ENCODE measurements at regions not wholly inside any gene's neighbourhood (a gene's known extent, or its start where the extent isn't known, plus 50 kb on each side); places are given as distances from the start of the nearest gene placed in this dataset.

DNA sequence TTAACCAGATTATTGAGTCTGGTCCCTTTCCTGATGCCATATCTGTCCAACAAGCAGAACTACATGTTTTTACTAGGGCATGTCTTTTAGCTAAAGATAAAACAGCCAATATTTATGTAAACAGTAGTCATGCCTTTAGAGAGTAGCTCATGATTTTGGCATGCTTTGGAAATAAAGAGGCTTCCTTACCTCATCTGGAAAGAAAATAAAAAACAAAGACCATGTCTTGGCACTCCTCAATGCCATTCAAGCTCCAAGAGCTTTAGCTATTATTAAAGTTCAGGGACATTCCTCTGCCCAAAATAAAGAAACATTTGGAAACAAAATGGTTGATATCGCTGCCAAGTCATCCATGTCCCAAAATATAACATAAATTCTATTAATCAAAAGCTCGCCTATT, 202.4 kb downstream of the URB2 start:
- TF ChIP-seq, protein P1, sequence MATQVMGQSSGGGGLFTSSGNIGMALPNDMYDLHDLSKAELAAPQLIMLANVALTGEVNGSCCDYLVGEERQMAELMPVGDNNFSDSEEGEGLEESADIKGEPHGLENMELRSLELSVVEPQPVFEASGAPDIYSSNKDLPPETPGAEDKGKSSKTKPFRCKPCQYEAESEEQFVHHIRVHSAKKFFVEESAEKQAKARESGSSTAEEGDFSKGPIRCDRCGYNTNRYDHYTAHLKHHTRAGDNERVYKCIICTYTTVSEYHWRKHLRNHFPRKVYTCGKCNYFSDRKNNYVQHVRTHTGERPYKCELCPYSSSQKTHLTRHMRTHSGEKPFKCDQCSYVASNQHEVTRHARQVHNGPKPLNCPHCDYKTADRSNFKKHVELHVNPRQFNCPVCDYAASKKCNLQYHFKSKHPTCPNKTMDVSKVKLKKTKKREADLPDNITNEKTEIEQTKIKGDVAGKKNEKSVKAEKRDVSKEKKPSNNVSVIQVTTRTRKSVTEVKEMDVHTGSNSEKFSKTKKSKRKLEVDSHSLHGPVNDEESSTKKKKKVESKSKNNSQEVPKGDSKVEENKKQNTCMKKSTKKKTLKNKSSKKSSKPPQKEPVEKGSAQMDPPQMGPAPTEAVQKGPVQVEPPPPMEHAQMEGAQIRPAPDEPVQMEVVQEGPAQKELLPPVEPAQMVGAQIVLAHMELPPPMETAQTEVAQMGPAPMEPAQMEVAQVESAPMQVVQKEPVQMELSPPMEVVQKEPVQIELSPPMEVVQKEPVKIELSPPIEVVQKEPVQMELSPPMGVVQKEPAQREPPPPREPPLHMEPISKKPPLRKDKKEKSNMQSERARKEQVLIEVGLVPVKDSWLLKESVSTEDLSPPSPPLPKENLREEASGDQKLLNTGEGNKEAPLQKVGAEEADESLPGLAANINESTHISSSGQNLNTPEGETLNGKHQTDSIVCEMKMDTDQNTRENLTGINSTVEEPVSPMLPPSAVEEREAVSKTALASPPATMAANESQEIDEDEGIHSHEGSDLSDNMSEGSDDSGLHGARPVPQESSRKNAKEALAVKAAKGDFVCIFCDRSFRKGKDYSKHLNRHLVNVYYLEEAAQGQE (IDR thresholded peaks at IDR 0.05; ENCODE audit: insufficient replicate concordance, low read depth): no peak
- TF ChIP-seq SPI1 (IDR thresholded peaks at IDR 0.05; ENCODE audit: borderline replicate concordance, low read depth) (no peak), POLR2AphosphoS5 (IDR thresholded peaks at IDR 0.05; ENCODE audit: low read depth) (no peak), GABPA (IDR thresholded peaks at IDR 0.05; ENCODE audit: low read depth) (no peak)
- TF ChIP-seq, protein P2, sequence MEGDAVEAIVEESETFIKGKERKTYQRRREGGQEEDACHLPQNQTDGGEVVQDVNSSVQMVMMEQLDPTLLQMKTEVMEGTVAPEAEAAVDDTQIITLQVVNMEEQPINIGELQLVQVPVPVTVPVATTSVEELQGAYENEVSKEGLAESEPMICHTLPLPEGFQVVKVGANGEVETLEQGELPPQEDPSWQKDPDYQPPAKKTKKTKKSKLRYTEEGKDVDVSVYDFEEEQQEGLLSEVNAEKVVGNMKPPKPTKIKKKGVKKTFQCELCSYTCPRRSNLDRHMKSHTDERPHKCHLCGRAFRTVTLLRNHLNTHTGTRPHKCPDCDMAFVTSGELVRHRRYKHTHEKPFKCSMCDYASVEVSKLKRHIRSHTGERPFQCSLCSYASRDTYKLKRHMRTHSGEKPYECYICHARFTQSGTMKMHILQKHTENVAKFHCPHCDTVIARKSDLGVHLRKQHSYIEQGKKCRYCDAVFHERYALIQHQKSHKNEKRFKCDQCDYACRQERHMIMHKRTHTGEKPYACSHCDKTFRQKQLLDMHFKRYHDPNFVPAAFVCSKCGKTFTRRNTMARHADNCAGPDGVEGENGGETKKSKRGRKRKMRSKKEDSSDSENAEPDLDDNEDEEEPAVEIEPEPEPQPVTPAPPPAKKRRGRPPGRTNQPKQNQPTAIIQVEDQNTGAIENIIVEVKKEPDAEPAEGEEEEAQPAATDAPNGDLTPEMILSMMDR (IDR thresholded peaks at IDR 0.05; ENCODE audit: insufficient read depth, low read length): no peak
- DNase-seq (ENCODE audit: low read depth in 1 of 2, low spot score in 1 of 2): no peak
- no peaks in the 10 kb centered on the region for H3K27me3 ChIP-seq (ENCODE audit: insufficient read depth, poor library complexity, severe bottlenecking)

DNA sequence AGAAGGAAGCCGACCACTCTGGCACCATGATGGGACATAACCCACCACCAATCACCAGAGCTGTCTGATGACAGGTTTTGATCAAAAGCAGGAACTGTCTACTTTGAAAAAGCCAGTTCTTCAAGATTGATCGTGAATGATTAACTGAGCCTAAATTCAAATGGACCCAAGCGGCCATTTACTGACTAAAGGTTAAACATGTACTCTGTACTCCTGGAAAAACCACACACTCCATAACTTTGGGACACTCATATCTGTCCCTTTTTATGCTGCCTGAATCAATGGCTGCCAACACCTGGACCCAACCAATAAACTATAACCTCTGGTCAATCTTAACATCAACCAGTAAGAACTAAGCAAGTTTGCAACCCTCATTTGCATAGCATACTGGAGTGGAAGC, 206.6 kb downstream of the URB2 start:
- Histone ChIP-seq H3K27ac (replicated peaks) (no peak overlapping the region), H3K4me3 (replicated peaks; ENCODE audit: insufficient read depth, low read length) (no peak overlapping the region), H3K27me3 (ENCODE audit: insufficient read depth, poor library complexity, severe bottlenecking) (no peaks in the 10 kb centered on the region)
- TF ChIP-seq, protein P1 (IDR thresholded peaks at IDR 0.05; ENCODE audit: insufficient replicate concordance, low read depth): no peak
- TF ChIP-seq SPI1 (IDR thresholded peaks at IDR 0.05; ENCODE audit: borderline replicate concordance, low read depth) (no peak), POLR2AphosphoS5 (IDR thresholded peaks at IDR 0.05; ENCODE audit: low read depth) (no peak), GABPA (IDR thresholded peaks at IDR 0.05; ENCODE audit: low read depth) (no peak)
- TF ChIP-seq, protein P2 (IDR thresholded peaks at IDR 0.05; ENCODE audit: insufficient read depth, low read length): no peak
- no peak for DNase-seq (ENCODE audit: low read depth in 1 of 2, low spot score in 1 of 2)

More for the DNA sequence above, 202.4 kb downstream of the URB2 start:
- Histone ChIP-seq H3K27ac (replicated peaks) (no peak overlapping the region), H3K4me3 (replicated peaks; ENCODE audit: insufficient read depth, low read length) (no peak overlapping the region)

DNA sequence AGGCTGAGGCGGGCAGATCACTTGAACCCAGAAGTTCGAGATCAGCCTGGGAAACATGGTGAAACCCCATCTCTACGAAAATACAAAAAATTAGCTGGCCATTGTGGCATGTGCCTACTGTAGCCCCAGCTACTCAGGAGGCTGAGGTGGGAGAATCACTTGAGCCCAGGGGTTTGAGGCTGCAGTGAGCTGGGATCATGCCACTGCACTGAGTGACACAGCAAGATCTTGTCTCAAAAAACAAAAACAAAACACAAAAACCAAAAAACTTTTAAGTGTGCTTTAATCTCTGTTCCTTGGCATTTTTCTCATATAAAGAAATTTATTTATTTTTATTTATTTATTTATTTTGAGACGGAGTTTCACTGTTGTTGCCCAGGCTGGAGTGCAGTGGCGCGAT, 208.2 kb downstream of the URB2 start:
- no peak for DNase-seq (ENCODE audit: low read depth in 1 of 2, low spot score in 1 of 2)
- Histone ChIP-seq H3K27me3 (ENCODE audit: insufficient read depth, poor library complexity, severe bottlenecking) (no peaks in the 10 kb centered on the region), H3K27ac (replicated peaks) (no peak overlapping the region), H3K4me3 (replicated peaks; ENCODE audit: insufficient read depth, low read length) (no peak overlapping the region)
- TF ChIP-seq, protein P2 (IDR thresholded peaks at IDR 0.05; ENCODE audit: insufficient read depth, low read length): no peak
- no peak for TF ChIP-seq GABPA (IDR thresholded peaks at IDR 0.05; ENCODE audit: low read depth)
- TF ChIP-seq, protein P1 (IDR thresholded peaks at IDR 0.05; ENCODE audit: insufficient replicate concordance, low read depth): no peak
- TF ChIP-seq POLR2AphosphoS5 (IDR thresholded peaks at IDR 0.05; ENCODE audit: low read depth): no peak
- no peak for TF ChIP-seq SPI1 (IDR thresholded peaks at IDR 0.05; ENCODE audit: borderline replicate concordance, low read depth)

Data from HL-60 (cell line).